NCI-H146 (cell line): ENCODE measurements at regions not wholly inside any gene's neighbourhood (a gene's known extent, or its start where the extent isn't known, plus 50 kb on each side); places are given as distances from the start of the nearest gene placed in this dataset.
"Not testable (repeated sequence)": the region's sequence is repeated elsewhere in the genome, so short reads cannot be mapped to it uniquely, and the experiment has no call there.

Experiments
- DNase-seq: peaks from one replicate; lab custom pipeline; 2025; lab: John Stamatoyannopoulos, UW

GRCh38 chr1:2950926-2951305, 70.4 kb upstream of the ACTRT2 start:
- DNase-seq, result no peak

GRCh38 chr1:2951856-2952255, 69.4 kb upstream of the ACTRT2 start:
- no peak for DNase-seq

GRCh38 chr1:2952371-2952770, 68.9 kb upstream of the ACTRT2 start:
- DNase-seq, result no peak

- DNase-seq, result no peak
Measured at GRCh38 chr1:2952992-2953391, 68.3 kb upstream of the ACTRT2 start.

GRCh38 chr1:2953688-2954285, 67.5 kb upstream of the ACTRT2 start:
- DNase-seq, result no peak

GRCh38 chr1:2955652-2956051, 65.6 kb upstream of the ACTRT2 start:
- no peak for DNase-seq

GRCh38 chr1:2956576-2956975, 64.7 kb upstream of the ACTRT2 start:
- DNase-seq, result no peak

GRCh38 chr1:2957329-2957728, 63.9 kb upstream of the ACTRT2 start:
- DNase-seq, result no peak

- DNase-seq, result not testable (repeated sequence)
Measured at GRCh38 chr1:2959881-2960280, 61.4 kb upstream of the ACTRT2 start.

- no peak for DNase-seq
Measured at GRCh38 chr1:2961081-2961480, 60.2 kb upstream of the ACTRT2 start.

GRCh38 chr1:2961661-2962060, 59.6 kb upstream of the ACTRT2 start:
- DNase-seq, result no peak

- no peak for DNase-seq
Measured at GRCh38 chr1:2962061-2962460, 59.2 kb upstream of the ACTRT2 start.

GRCh38 chr1:2962541-2962940, 58.7 kb upstream of the ACTRT2 start:
- DNase-seq, result no peak

- no peak for DNase-seq
Measured at GRCh38 chr1:2962946-2963345, 58.3 kb upstream of the ACTRT2 start.

GRCh38 chr1:2965676-2966075, 55.6 kb upstream of the ACTRT2 start:
- DNase-seq, result no peak

GRCh38 chr1:2966449-2967328, 54.6 kb upstream of the ACTRT2 start:
- no peak for DNase-seq

GRCh38 chr1:2967329-2967725, 53.9 kb upstream of the ACTRT2 start:
- DNase-seq, result no peak

GRCh38 chr1:2967881-2968280, 53.4 kb upstream of the ACTRT2 start:
- no peak for DNase-seq

GRCh38 chr1:2968471-2968881, 52.8 kb upstream of the ACTRT2 start:
- no peak for DNase-seq

- no peak for DNase-seq
Measured at GRCh38 chr1:2969011-2969844, 52.0 kb upstream of the ACTRT2 start.

- DNase-seq, result no peak
Measured at GRCh38 chr1:2969845-2970291, 51.4 kb upstream of the ACTRT2 start.

- no peak for DNase-seq
Measured at GRCh38 chr1:2970311-2971071, 50.8 kb upstream of the ACTRT2 start.
